GM12865 (cell line): ENCODE measurements at regions not wholly inside any gene's neighbourhood (a gene's known extent, or its start where the extent isn't known, plus 50 kb on each side); places are given as distances from the start of the nearest gene placed in this dataset.

Source experiments
- DNase-seq: peaks from one replicate; pipeline ENCODE4 v3.0.0; 2010; ENCODE audit warnings: low read depth
- H3K4me3 ChIP-seq: 2 replicates; pipeline ENCODE4 v1.5.1; 2011; ENCODE audit warnings: mild to moderate bottlenecking, low read depth, low read length, control low read depth
- TF ChIP-seq, protein P1 (sequence below): IDR thresholded peaks from 2 replicates; pipeline ENCODE4 v1.5.1; 2011; ENCODE audit warnings: low read length, control low read depth, low read depth, inconsistent platforms; ENCODE audit not compliant: insufficient read depth; ENCODE audit errors: missing control alignments

- no peak overlapping the region for H3K4me3 ChIP-seq
- DNase-seq = no peak
- TF ChIP-seq, protein P1, sequence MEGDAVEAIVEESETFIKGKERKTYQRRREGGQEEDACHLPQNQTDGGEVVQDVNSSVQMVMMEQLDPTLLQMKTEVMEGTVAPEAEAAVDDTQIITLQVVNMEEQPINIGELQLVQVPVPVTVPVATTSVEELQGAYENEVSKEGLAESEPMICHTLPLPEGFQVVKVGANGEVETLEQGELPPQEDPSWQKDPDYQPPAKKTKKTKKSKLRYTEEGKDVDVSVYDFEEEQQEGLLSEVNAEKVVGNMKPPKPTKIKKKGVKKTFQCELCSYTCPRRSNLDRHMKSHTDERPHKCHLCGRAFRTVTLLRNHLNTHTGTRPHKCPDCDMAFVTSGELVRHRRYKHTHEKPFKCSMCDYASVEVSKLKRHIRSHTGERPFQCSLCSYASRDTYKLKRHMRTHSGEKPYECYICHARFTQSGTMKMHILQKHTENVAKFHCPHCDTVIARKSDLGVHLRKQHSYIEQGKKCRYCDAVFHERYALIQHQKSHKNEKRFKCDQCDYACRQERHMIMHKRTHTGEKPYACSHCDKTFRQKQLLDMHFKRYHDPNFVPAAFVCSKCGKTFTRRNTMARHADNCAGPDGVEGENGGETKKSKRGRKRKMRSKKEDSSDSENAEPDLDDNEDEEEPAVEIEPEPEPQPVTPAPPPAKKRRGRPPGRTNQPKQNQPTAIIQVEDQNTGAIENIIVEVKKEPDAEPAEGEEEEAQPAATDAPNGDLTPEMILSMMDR = no peak
Measured at GRCh38 chr14:61196034-61196433, 85.1 kb downstream of the TMEM30B start.

DNA sequence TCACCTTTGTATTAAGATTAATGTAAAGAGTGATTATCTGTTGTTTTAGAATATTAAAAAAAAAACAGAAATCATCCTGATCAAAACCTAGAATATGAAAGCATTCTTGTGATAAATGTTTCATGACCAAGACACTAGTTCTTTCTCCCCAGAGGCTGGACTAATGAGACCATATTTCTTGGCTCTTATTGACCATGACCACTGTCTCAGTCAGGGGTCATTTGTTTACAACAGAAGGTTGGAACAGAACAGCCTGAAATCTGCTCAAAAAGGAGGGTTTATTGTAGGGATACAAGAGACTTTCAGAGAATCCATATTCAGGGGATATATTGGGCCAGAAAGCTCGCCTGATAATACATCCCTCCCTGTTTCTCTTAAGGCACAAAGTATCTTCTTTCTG, 87.7 kb downstream of the TMEM30B start:
- no peak for DNase-seq
- H3K4me3 ChIP-seq = no peak overlapping the region
- TF ChIP-seq, protein P1 = no peak

GRCh38 chr14:61192989-61193388, 88.1 kb downstream of the TMEM30B start:
- DNase-seq = no peak
- no peak overlapping the region for H3K4me3 ChIP-seq
- TF ChIP-seq, protein P1 = no peak

DNA sequence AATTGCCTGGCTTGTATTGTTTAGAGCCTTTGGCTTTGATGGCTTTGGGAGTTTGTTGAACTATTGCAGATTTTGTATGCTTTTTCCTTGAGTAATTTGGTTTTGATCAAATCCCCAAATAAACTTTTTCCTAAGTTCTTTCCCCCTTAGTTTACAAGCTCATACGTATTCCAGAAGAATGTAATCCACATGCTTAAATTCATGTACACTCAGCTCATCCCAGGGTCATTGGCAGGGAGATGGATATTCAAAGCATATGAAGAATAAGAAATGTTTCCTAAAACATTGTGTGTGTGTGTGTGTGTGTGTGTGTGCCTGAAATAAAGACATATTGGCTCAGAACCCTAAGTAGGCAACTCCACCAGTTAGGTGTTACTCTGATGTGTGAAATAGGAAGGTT, 89.4 kb downstream of the TMEM30B start:
- no peak for DNase-seq
- TF ChIP-seq, protein P1 = no peak
- H3K4me3 ChIP-seq = no peak overlapping the region

GRCh38 chr14:61190341-61190740, 90.8 kb downstream of the TMEM30B start:
- TF ChIP-seq, protein P1 = no peak
- DNase-seq = no peak
- H3K4me3 ChIP-seq = no peak overlapping the region

DNA sequence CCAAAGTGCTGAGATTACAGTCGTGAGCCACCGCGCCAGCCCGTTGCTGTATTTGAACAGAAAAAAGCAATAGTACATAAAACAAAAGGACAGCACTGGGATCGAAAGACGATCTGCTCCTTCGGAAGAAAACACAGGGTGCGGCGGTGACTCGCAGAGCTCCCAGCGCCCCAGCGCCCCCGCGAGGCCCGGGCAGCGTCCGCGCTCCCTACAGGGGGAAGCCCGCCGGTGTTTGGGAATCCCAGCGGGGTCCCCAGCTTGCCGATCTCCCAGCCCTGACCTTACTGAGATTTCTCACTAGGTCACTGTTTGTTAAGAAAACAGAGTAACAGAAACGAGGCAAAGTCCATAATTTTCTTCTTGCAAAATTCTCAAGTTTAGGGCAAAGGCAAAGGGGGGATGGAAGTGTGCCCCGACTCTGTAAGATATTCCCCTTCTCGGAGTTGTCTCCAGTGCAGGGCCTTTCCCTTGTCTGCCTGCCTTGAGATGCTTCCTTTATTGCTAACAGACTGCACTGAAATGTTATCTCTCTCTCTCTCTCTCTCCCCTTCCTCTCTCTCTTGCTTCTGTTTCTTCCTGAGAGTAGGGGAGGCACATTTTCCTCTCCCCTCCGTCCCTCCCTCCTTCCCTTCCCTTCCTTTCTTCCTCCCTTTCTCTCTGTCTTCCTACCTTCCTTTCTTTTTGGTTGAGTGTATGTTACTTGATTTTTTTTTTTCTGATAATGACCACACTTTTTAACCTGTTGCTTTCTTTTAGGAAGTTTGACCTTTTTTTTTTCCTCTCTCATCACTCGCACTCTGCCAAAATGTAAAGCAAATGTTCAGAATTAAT, 91.9 kb downstream of the TMEM30B start:
- peak overlapping the region; percentile 60 for H3K4me3 ChIP-seq
- TF ChIP-seq, protein P1 = peak; percentile 63
- DNase-seq = peak; percentile 72

DNA sequence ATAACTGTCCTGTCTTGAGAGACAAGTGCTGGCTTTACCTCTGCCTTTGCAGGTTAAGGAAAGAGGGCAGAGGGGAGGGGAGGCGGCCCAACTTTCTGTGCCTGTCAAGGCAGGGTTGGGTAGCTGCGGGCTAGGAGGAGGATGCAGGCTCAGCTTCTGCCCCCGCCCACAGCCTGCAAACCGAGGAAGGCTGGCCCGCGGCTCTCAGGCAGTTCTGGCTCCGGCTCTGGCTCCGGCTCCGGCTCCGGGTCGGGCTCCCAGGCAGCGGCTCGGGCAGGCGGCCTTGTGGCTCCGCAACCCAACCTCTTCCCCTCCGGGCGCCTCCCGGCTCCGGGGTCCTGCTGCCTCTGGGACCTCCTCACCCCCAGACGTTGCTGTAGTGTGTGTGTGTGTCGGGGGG, 92.9 kb downstream of the TMEM30B start:
- H3K4me3 ChIP-seq = peak overlapping the region; percentile 60
- peak; percentile 32 for DNase-seq
- TF ChIP-seq, protein P1 = no peak
